ENCODE measurements at regions not wholly inside any gene's neighbourhood (a gene's known extent, or its start where the extent isn't known, plus 50 kb on each side); places are given as distances from the start of the nearest gene placed in this dataset.
"Not testable (repeated sequence)": the region's sequence is repeated elsewhere in the genome, so short reads cannot be mapped to it uniquely, and the experiment has no call there.

GRCh38 chr2:217597681-217598080, 405.1 kb downstream of the TNS1 start:
- H3K27me3 ChIP-seq (ENCODE audit: control insufficient read depth in 3 of 3, insufficient read depth in 3 of 3, low read length in 3 of 3): peaks cover 0 to 3% (median 0%) of the 10 kb centered on the region in 3 donors
- H3K4me3 ChIP-seq (ENCODE audit: low read length in 3 of 3): no peak overlapping the region
- no peaks in the 10 kb centered on the region for H3K9me3 ChIP-seq (ENCODE audit: control insufficient read depth in 3 of 3, low read length in 3 of 3)

GRCh38 chr2:217597145-217597544, 405.6 kb downstream of the TNS1 start:
- Histone ChIP-seq H3K4me1 (ENCODE audit: control insufficient read depth in 3 of 3, insufficient read depth in 3 of 3, low read length in 3 of 3) (no peaks in the 10 kb centered on the region), H3K9ac (ENCODE audit: low read depth in 1 of 3, low read length in 3 of 3) (no peak overlapping the region), H3K27me3 (ENCODE audit: control insufficient read depth in 3 of 3, insufficient read depth in 3 of 3, low read length in 3 of 3) (peaks cover 0 to 3% (median 0%) of the 10 kb centered on the region in 3 donors), H3K9me3 (ENCODE audit: control insufficient read depth in 3 of 3, low read length in 3 of 3) (no peaks in the 10 kb centered on the region), H3K27ac (ENCODE audit: low read depth, low read length) (no peak overlapping the region), H3K4me3 (ENCODE audit: low read length in 3 of 3) (no peak overlapping the region), H3K36me3 (ENCODE audit: control insufficient read depth in 3 of 3, insufficient read depth in 3 of 3, low read length in 3 of 3) (no peaks in the 10 kb centered on the region)

More at GRCh38 chr2:217597681-217598080, 405.1 kb downstream of the TNS1 start:
- Histone ChIP-seq H3K27ac (ENCODE audit: low read depth, low read length) (no peak overlapping the region), H3K9ac (ENCODE audit: low read depth in 1 of 3, low read length in 3 of 3) (no peak overlapping the region), H3K4me1 (ENCODE audit: control insufficient read depth in 3 of 3, insufficient read depth in 3 of 3, low read length in 3 of 3) (no peaks in the 10 kb centered on the region), H3K36me3 (ENCODE audit: control insufficient read depth in 3 of 3, insufficient read depth in 3 of 3, low read length in 3 of 3) (no peaks in the 10 kb centered on the region)

- Histone ChIP-seq H3K4me3 (ENCODE audit: low read length in 3 of 3) (no peak overlapping the region), H3K36me3 (ENCODE audit: control insufficient read depth in 3 of 3, insufficient read depth in 3 of 3, low read length in 3 of 3) (no peaks in the 10 kb centered on the region), H3K27me3 (ENCODE audit: control insufficient read depth in 3 of 3, insufficient read depth in 3 of 3, low read length in 3 of 3) (peaks cover 0 to 3% (median 0%) of the 10 kb centered on the region in 3 donors), H3K9ac (ENCODE audit: low read depth in 1 of 3, low read length in 3 of 3) (no peak overlapping the region), H3K27ac (ENCODE audit: low read depth, low read length) (no peak overlapping the region), H3K4me1 (ENCODE audit: control insufficient read depth in 3 of 3, insufficient read depth in 3 of 3, low read length in 3 of 3) (no peaks in the 10 kb centered on the region), H3K9me3 (ENCODE audit: control insufficient read depth in 3 of 3, low read length in 3 of 3) (no peaks in the 10 kb centered on the region)
These were observed 409.1 kb downstream of the TNS1 start for GRCh38 chr2:217593732-217594131.

- no peak overlapping the region for H3K9ac ChIP-seq (ENCODE audit: low read depth in 1 of 3, low read length in 3 of 3)
- no peaks in the 10 kb centered on the region for H3K9me3 ChIP-seq (ENCODE audit: control insufficient read depth in 3 of 3, low read length in 3 of 3)
- H3K27me3 ChIP-seq (ENCODE audit: control insufficient read depth in 3 of 3, insufficient read depth in 3 of 3, low read length in 3 of 3): no peaks in the 10 kb centered on the region
- no peak overlapping the region for H3K27ac ChIP-seq (ENCODE audit: low read depth, low read length)
- no peak overlapping the region for H3K4me3 ChIP-seq (ENCODE audit: low read length in 3 of 3)
- H3K36me3 ChIP-seq (ENCODE audit: control insufficient read depth in 3 of 3, insufficient read depth in 3 of 3, low read length in 3 of 3): no peaks in the 10 kb centered on the region
- H3K4me1 ChIP-seq (ENCODE audit: control insufficient read depth in 3 of 3, insufficient read depth in 3 of 3, low read length in 3 of 3): peaks cover 0 to 6% (median 6%) of the 10 kb centered on the region in 3 donors
These were observed 414.5 kb downstream of the TNS1 start for GRCh38 chr2:217588266-217588665.

GRCh38 chr2:217585362-217585761, 417.4 kb downstream of the TNS1 start:
- Histone ChIP-seq H3K9me3 (ENCODE audit: control insufficient read depth in 3 of 3, low read length in 3 of 3) (no peaks in the 10 kb centered on the region), H3K4me1 (ENCODE audit: control insufficient read depth in 3 of 3, insufficient read depth in 3 of 3, low read length in 3 of 3) (peaks cover 0 to 6% (median 6%) of the 10 kb centered on the region in 3 donors), H3K4me3 (ENCODE audit: low read length in 3 of 3) (no peak overlapping the region), H3K9ac (ENCODE audit: low read depth in 1 of 3, low read length in 3 of 3) (no peak overlapping the region), H3K36me3 (ENCODE audit: control insufficient read depth in 3 of 3, insufficient read depth in 3 of 3, low read length in 3 of 3) (no peaks in the 10 kb centered on the region), H3K27ac (ENCODE audit: low read depth, low read length) (no peak overlapping the region), H3K27me3 (ENCODE audit: control insufficient read depth in 3 of 3, insufficient read depth in 3 of 3, low read length in 3 of 3) (no peaks in the 10 kb centered on the region)

GRCh38 chr2:217580407-217580806, 422.4 kb downstream of the TNS1 start:
- H3K9ac ChIP-seq (ENCODE audit: low read depth in 1 of 3, low read length in 3 of 3); H3K36me3 ChIP-seq (ENCODE audit: control insufficient read depth in 3 of 3, insufficient read depth in 3 of 3, low read length in 3 of 3); H3K4me3 ChIP-seq (ENCODE audit: low read length in 3 of 3); H3K27ac ChIP-seq (ENCODE audit: low read depth, low read length); H3K9me3 ChIP-seq (ENCODE audit: control insufficient read depth in 3 of 3, low read length in 3 of 3); H3K4me1 ChIP-seq (ENCODE audit: control insufficient read depth in 3 of 3, insufficient read depth in 3 of 3, low read length in 3 of 3); H3K27me3 ChIP-seq (ENCODE audit: control insufficient read depth in 3 of 3, insufficient read depth in 3 of 3, low read length in 3 of 3): not testable (repeated sequence)

- no peaks in the 10 kb centered on the region for H3K4me1 ChIP-seq (ENCODE audit: control insufficient read depth in 3 of 3, insufficient read depth in 3 of 3, low read length in 3 of 3)
- H3K9ac ChIP-seq (ENCODE audit: low read depth in 1 of 3, low read length in 3 of 3): no peak overlapping the region
- H3K36me3 ChIP-seq (ENCODE audit: control insufficient read depth in 3 of 3, insufficient read depth in 3 of 3, low read length in 3 of 3): no peaks in the 10 kb centered on the region
- no peaks in the 10 kb centered on the region for H3K9me3 ChIP-seq (ENCODE audit: control insufficient read depth in 3 of 3, low read length in 3 of 3)
- no peak overlapping the region for H3K4me3 ChIP-seq (ENCODE audit: low read length in 3 of 3)
- no peaks in the 10 kb centered on the region for H3K27me3 ChIP-seq (ENCODE audit: control insufficient read depth in 3 of 3, insufficient read depth in 3 of 3, low read length in 3 of 3)
- no peak overlapping the region for H3K27ac ChIP-seq (ENCODE audit: low read depth, low read length)
These were observed 429.2 kb downstream of the TNS1 start for GRCh38 chr2:217573571-217573970.

GRCh38 chr2:217570394-217570793, 432.4 kb downstream of the TNS1 start:
- Histone ChIP-seq H3K4me1 (ENCODE audit: control insufficient read depth in 3 of 3, insufficient read depth in 3 of 3, low read length in 3 of 3) (no peaks in the 10 kb centered on the region), H3K9ac (ENCODE audit: low read depth in 1 of 3, low read length in 3 of 3) (no peak overlapping the region), H3K9me3 (ENCODE audit: control insufficient read depth in 3 of 3, low read length in 3 of 3) (no peaks in the 10 kb centered on the region), H3K27ac (ENCODE audit: low read depth, low read length) (no peak overlapping the region), H3K36me3 (ENCODE audit: control insufficient read depth in 3 of 3, insufficient read depth in 3 of 3, low read length in 3 of 3) (no peaks in the 10 kb centered on the region), H3K27me3 (ENCODE audit: control insufficient read depth in 3 of 3, insufficient read depth in 3 of 3, low read length in 3 of 3) (no peaks in the 10 kb centered on the region), H3K4me3 (ENCODE audit: low read length in 3 of 3) (no peak overlapping the region)

GRCh38 chr2:217568289-217568971, 434.4 kb downstream of the TNS1 start:
- Histone ChIP-seq H3K4me3 (ENCODE audit: low read length in 3 of 3) (no peak overlapping the region), H3K4me1 (ENCODE audit: control insufficient read depth in 3 of 3, insufficient read depth in 3 of 3, low read length in 3 of 3) (no peaks in the 10 kb centered on the region), H3K9ac (ENCODE audit: low read depth in 1 of 3, low read length in 3 of 3) (no peak overlapping the region), H3K27me3 (ENCODE audit: control insufficient read depth in 3 of 3, insufficient read depth in 3 of 3, low read length in 3 of 3) (no peaks in the 10 kb centered on the region), H3K27ac (ENCODE audit: low read depth, low read length) (no peak overlapping the region), H3K36me3 (ENCODE audit: control insufficient read depth in 3 of 3, insufficient read depth in 3 of 3, low read length in 3 of 3) (no peaks in the 10 kb centered on the region), H3K9me3 (ENCODE audit: control insufficient read depth in 3 of 3, low read length in 3 of 3) (no peaks in the 10 kb centered on the region)

GRCh38 chr2:217563565-217563964, 439.2 kb downstream of the TNS1 start:
- Histone ChIP-seq H3K27me3 (ENCODE audit: control insufficient read depth in 3 of 3, insufficient read depth in 3 of 3, low read length in 3 of 3) (no peaks in the 10 kb centered on the region), H3K9ac (ENCODE audit: low read depth in 1 of 3, low read length in 3 of 3) (no peak overlapping the region), H3K36me3 (ENCODE audit: control insufficient read depth in 3 of 3, insufficient read depth in 3 of 3, low read length in 3 of 3) (no peaks in the 10 kb centered on the region), H3K4me1 (ENCODE audit: control insufficient read depth in 3 of 3, insufficient read depth in 3 of 3, low read length in 3 of 3) (no peaks in the 10 kb centered on the region), H3K4me3 (ENCODE audit: low read length in 3 of 3) (no peak overlapping the region), H3K27ac (ENCODE audit: low read depth, low read length) (no peak overlapping the region), H3K9me3 (ENCODE audit: control insufficient read depth in 3 of 3, low read length in 3 of 3) (no peaks in the 10 kb centered on the region)
